Inflammatory macrophage treated with lipopolysaccharide for 1 hour (primary cell): ENCODE measurements at regions not wholly inside any gene's neighbourhood (a gene's known extent, or its start where the extent isn't known, plus 50 kb on each side); places are given as distances from the start of the nearest gene placed in this dataset.

ENCODE experiments used
- DNase-seq, 2 donors: peaks; one replicate each; pipeline ENCODE4 v3.0.0-alpha.2; 2020 to 2022

DNA sequence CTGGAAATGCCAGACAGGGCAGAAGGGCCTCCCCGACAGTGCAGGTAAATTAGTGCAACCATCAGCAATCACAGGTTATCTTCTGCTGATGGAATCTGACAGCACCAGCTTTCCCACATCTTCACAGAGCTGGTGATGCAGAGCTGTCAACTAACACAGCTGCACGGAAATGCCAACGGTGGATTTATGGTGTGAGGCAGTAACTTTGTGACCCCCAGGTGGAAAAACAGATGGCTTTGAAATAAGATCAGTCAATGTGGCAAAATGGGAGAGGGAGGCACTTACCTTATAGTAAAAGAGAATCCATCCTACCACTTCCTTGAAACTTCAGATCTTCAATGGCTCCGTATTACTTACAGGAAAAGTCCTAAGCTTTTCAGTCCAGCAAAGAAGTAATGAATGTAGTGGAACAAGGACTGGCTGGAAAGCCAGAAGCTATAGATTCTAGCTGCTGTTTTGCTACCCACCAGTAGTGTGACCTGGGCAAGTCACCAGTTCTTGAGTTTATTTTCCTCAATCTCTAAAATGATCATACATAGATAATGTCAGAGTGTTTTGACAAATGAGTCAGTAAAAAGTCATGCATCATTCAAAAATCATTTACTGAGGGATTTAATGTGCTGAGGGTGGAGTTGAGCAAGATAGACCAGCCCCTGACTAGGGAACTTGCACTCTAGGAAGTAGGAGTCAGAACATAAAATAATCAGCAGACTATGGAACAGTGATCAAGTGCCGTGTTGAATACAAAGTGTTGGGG lies 245.7 kb upstream of the JUN start:
- peak; percentile 41 to 87 for DNase-seq

DNA sequence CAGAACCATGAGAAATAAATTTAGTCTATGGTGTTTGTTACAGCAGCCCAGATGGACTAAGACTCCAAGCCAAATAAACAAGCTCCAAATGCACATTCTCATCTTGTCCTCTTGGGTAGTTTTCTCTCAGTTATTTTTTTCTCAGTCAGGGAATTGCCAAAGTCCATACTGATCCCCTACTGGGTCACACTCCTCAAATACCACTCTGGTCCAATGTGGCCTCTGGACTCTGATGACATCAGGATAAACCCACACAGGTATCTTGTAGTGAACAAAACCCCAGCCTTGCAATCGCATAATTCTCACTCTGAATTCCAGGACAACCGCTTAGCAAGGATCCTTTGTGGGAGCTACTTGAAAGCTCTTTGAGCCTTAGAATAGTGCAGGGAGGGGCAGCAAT lies 248.4 kb upstream of the JUN start:
- DNase-seq, result no peak

DNA sequence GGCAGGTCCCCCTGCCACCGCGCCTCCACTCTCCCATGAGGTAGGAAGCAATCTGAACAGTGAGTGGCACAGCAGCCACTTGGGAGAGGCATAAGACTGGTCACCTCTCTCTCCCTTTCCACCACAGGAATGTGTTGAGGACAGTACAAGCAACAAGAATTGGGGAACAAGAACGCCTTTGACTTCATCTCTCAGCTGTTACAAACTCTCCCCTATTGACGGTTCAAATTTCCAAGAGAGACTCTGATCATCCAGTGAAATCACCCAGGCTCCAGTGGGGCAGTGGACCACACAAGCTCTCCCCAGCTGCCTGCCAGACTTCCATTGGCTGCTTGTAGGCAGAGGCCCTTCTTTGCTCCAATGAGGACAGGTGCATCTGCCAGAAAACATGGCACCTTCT lies 249.9 kb upstream of the JUN start:
- DNase-seq, result no peak

DNA sequence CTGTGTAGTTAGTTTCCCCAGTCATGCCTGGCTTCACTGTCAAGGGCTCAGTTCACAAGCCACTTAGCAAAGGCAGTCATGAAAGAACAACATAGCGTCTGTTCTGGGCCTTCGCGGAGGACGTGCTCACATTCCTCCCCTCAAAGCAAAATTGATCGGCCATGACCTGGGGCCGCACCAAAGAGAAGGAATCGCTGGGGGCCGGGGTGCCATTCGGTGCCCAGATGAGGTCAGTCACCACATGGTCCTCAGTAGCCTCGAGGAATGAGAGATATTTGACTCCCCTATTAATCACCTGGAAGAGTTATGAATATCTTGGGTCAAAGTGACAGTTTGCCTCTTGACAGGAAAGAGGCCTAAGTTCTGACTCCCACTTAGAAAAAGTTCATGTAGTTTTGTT lies 251.1 kb upstream of the JUN start:
- no peak for DNase-seq

DNA sequence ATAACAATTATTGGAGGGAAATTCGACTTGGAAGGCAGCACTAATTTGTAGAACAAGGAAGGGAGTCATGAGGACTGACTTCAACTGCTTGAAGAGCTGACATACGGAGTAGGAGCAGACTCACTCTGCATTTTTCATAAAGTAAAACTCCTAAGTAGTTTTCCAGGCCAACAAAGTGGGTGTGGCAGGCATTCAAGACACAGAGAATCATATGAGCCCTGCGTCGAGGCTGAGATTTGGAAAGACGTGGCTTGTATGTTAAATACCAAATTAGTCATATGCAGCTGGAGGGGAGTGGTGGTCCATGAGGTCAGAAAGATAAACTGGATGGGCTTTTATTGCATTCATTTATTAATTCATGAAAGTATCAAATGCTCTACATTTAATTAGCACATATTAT lies 255.7 kb upstream of the JUN start:
- DNase-seq, result no peak

DNA sequence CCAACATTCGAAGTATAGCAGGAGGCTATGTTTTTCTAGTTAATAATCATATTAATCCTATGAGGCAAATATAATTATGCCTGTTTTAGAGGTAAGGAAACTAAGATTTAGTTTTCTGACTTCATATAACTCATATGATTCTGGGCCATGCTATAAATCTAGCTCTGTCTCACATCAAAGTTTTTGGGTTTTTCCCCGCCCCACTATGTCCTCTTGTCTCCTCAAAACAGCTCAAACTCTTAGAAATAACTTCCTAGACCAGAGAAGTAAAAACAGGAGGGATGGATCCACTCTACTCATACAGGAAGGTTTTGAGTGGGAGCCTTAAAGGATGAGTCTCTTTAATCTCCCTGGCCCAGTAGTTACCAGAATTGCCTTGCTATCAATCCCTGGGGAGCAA lies 256.4 kb upstream of the FGGY start:
- peak in 1 of 2 donors; percentile 48 for DNase-seq

DNA sequence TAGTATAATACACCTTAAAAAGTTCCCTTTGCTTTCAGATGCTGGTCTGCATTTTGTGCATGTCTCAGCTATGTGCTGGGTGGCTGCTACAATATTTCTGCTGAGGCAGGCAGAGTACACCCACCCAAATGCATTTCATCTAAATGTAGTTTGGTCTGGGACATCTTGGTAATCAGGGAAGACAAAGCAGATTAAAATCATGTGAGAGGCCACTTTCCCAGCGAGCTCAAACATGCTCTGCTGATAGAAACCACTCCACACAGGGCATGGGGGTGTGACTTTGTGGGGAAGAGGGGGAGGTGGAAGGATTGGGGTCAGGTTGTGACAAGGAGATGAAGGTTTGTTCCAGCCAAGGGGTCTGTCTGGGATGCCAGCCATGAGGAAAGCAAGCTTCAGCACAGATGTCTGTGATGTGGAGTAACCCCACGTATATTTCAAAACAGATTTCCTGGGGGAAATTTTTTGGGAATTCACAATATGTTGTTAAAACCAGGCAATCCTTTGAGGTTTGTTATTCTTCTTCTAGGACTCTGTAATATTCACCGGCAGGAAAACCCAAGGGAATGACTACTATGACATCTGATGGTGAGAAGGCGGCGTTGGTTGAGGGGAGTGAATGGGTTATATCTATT lies 255.1 kb upstream of the FGGY start:
- peak; percentile 75 to 95 for DNase-seq

DNA sequence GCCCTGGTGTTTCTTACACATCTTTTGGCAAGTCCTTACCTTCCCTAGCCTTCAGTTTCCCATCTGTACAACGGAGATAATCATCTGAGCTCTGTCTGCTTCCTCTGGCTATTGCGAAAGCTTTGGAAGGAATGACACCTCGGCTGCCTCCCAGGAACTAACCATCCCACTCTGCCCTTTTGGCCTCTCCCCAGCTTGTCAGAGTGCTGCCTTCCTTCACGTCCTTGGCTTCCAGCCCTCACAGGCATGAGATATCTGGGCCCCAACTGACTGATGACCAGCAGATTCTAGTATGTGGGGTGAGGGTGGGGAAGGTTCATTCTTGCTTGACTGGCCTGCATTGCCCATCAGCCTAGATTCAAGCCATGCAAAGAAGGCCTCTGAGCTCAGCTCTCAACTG lies 253.1 kb upstream of the FGGY start:
- DNase-seq, result peak; percentile 41 to 90

DNA sequence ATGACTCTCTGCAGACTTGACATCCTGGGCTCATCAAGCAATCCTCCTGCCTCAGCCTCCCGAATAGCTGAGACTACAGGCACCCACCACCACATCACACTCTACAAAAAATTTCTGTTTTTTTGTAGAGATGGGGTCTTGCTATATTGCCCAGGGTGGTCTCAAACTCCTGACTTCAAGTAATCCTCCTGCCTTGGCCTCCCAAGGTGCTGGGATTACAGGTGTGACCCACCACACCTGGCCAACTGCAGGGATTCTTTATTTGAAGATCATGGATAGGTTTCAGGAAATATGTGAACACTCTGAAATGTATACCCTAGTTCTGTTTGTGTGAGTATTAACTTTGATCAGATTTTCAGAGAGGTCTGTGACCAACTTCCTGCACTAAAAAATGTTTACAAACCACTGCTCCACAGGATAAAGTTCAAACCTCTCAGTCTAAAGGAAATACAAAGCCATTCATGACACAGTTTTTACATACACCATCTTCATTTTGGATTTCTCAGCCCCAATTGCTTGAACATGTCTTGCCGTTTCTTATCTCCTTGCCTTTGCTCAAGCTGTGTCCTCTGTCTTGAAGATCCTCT lies 252.3 kb upstream of the FGGY start:
- DNase-seq, result no peak

DNA sequence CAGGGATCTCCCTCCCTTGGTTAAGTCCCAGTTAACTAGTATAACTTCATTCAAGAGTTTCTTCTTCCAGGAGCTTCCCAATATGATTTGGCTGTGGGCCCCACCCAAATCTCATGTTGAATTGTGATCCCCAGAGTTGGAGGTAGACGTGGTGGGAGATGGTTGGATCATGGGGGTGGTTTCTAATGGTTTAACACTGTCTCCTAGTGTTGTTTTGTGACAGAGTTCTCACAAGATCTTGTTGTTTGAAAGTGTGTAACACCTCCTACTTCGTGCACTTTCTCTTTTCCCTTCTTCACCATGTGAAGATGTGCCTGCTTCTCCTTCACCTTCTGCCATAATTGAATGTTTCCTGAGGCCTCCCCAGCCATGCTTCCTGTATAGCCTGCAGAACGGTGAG lies 251.8 kb upstream of the FGGY start:
- DNase-seq, result no peak

DNA sequence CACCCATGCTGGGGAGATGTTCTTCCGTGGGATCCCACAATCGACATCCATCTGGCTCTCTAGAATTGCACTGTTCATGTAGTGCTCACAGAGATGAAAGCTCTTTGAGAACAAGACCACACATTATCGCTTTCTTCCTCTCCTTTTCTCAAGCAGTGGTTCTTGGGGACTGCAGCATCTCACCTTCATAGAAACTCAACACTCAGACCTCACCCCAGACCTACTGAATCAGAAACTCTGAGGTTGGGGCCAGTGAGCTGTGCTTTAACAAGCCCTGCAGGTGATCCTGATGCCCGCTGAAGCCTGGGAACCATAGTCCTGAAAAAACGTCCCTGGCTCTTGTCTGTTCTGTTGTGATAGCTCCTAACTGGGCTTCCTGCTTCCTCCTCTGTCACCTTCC lies 251.3 kb upstream of the FGGY start:
- DNase-seq, result no peak

DNA sequence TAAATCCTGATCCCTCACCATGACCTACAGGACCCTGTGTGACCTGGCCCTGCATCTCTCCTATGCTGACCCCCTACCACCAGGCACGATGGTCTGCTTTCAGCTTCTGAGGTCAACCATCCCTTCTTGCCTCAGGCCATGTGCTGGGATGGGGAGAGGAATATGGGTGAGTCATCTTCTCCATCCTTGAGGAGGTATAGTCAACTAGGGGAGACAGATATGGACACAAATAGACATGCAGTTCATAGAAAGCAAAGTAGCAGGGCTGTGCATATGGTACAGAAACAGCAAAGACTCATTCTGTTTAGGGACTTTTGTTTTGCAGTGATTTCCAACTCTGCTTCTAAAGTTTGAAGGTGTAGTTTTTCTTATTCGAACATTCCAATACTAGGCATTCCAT lies 250.8 kb upstream of the FGGY start:
- no peak for DNase-seq

DNA sequence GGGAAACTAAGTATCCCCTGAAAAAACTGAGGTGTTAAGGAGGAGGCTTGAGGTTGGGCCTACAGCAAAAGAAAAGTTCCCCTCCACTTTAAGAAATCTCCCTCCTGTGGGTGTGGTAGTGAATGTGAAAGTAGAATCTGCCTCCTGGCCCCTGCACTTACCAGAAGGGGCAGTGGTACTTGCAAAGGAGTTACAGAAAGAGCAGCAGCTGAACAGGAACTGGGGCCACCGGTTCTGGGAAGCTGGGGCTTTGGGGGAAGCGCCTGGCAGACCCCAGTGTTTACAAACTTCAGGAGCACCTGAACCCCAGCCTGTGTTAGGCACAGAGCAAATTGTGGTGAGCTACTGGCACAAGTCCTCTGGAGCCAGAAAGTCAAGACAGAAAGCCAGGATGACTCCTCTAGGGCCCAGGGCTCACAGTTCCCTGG lies 250.2 kb upstream of the FGGY start:
- peak; percentile 36 to 74 for DNase-seq

DNA sequence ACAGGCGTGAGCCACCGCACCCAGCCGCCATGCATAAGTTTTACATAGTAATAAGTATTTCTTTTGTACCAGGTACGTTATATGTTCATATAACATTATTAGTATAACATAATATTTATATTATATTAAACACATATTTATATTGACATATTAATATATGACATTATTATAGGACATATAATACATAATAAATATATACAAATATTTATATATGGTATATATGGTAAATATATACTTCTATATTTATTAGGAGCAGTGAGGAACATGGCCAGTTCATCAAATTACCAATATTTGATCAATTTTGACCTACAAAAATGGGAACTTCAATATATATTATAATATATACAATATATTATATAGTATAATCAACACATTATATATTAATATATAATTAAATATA lies 245.9 kb upstream of the FGGY start:
- DNase-seq, result no peak

DNA sequence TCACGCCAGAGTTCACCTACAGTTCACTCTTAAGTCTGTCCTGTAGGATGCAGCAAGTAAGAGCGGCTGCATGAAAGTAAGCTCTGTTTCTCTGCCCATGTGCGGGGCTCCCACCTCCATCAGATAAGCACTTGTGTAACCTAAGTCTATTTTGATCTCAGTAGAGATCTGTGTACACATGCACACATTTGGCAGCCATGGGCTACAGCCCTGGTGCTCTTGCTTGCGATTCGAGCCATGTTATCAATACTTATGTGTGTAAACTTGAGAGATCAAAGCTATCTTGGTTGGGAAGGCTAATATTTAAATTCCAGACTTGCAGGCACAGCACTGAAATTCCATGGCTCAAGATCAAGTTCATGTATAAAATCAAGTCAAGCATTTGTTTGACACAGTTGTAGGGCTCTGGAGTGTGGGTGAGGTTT lies 244.7 kb upstream of the FGGY start:
- no peak for DNase-seq

DNA sequence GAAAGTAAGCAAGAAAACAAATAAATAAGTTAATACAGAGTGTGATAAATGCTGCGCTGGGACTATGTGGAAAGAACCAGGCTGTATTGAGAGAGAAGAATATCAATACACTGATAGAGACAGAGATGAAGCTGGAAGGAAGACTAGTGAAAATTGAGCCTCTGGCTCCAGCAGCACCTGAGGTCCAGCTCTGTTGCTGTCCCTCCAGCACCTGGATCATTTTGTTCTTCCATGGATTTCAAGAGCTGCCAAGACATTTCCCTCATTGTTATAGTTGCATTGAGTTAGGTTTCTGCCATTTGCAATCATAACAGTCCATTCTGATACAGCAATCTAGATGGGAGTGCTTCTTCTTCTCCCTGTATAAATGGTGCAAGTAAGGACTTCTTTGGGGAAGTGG lies 242.7 kb upstream of the FGGY start:
- no peak for DNase-seq

DNA sequence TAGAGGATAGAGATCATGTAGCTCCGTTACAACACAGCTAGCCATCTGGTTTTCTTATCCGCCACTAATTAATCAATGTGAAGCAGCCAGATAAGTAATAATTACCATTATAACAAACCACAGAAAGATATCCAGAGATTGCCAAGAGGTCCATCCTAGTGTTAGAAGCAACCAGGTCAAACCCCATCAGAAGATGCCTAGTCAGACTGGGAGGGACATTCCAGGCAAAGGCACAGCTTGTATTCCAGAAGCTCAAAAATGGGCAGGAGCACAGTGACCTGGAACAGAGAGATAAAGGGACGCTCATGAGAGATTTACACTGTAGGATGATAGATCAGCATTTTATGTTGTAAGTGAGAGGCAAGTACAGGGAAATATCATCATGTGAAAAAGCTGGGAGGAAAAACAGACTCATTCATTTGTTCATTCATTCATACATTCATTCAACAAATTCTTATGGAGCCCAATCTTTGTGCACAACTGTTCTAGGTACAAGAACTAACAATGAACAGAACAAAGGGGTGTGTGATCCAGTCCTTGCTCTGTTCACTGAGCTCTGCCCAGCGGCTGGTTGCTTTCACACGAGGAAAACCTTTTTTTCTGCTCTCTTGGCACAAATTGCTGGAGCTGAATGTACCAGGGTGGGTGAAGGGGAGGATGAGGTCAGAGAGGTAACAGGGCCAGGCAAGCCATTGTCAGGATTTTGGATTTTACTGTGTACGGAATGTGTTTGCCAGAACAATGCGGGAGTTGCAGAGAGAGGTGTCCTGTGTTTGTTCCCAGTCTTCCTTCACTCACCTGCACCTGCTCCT lies 240.8 kb upstream of the FGGY start:
- DNase-seq, result no peak

DNA sequence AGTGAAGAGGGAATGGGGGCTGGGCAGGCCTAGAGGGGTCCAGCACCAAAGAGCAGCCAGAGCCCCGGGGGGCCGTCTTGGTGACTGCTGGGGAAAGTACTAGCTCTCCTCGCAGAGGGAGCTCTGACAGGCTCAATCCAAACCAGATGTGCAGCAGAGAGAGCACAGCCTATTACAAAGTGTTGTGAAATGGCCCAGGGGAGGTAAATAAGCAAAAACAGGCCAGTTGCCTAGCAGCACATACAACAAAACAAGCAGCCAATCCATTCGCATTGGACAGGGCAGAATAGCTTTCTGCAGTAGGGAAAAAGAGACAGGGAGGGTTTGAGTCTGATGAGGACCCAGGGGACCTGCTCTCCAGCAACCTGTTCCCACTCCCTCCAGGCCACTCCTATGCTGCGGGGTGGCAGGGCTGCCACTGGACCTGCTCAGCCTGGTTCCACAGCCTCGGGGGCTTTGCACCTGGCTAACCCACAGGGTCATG lies 239.6 kb upstream of the FGGY start:
- peak in 1 of 2 donors; percentile 46 for DNase-seq

DNA sequence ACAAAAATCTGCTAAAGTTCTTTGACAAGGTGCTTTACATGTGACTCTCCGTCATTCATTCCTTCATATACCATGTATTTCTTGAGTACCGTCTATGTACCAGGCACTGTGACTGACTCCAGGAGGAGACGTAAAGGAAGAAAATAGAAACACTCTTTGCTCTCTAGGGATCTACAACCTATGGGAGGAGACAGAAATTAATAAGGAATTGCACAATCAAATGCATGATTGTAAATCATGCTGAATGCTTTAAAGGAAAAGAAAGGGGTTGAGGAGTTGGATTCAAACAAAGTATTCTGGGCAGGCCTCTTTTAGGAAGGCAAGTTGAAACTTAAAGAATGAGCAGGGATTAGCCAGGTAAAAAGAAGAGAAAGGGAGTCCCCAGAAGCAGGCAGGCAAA lies 239.1 kb upstream of the FGGY start:
- DNase-seq, result no peak

DNA sequence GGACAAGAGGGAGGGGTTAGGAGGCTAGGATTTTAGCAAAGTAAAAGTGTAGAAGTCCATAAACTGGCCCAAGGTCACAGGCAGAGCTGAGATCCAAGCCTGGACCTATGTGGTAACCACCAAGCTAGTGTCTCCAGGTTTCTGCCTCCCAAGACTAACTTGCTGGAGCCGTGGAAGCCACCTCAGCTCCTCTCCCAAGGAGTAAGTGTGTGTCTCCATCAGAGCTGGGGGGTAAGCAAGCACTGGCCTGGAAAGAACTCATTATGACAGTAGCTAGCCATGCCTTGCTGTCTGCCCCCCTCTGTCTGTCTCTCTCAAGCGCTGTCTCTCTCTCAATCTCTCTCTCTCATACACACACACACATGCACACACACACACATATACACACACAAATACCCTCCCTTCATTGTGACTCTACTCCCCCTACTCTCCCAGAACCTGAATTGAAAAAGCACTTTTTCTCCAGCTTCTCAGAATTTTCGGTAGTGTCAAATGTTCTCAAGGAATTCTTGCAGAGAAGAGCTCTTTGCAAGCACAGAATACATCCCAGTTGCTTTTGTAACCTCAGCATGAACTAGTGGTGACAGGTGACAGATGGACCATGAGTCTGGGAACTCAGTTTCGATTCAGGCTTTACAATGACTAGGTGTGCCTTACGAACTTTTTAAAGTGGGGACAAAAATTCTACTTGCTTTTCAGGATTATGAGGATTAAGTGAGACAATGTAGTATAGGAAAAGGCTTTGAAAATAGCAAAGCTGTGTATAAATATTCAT lies 238.0 kb upstream of the FGGY start:
- DNase-seq, result no peak

DNA sequence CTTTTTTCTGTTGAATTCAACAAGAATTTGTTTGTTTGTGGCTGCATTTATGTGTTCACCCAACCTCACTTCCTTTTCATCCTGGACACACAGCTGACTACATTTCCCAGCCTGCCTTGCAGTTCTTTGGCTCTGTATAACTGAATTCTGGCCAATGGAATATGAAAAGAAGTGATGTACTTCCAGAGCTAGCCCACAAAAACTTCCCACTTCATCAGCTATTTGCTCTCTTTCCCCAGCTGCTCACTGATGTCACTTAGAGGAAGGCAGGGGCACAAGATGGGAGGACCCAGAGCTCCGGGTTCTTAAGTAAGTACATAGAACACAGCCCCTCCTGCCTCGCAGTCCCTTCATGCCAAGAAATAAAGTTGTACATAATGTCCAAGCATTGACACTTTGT lies 235.0 kb upstream of the FGGY start:
- peak; percentile 53 to 69 for DNase-seq

DNA sequence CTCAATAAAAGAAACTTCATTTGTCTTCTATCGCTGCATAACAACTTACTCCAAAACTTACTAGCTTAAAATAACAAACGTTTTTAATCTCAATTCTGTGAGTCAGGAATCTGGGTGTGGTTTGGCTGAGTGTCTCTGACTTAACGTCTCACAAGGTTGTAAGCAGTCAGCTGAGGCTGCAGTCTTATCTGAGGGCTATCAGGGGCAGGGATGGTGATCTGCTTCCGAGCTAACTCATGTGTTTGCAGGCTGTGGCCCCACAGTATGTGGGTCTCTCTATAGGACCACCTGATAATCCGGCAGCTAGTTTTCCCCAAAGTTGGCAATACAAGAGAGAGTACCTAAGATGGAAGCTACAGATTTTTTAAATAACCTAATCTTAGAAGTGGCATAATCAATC lies 234.2 kb upstream of the FGGY start:
- DNase-seq, result no peak

DNA sequence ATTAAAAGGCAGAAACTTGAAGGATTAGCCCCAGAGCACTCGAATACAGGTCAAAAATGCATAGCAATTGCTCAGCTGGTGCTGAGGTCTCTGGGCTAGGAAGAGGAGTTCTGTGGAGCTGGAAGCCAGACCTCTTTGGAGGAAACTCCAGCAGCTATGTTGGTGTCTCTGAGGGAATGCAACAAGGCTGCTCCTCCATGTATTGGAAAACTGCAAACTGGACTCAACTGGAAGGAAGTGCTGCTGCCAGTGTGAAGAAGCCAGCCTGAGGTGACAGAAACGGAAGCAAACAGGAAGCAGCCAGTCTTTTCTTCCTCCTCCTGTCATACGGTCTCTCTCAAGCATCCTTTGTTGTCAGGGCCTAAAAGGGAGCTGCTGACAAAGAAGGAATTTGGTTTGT lies 233.4 kb upstream of the FGGY start:
- DNase-seq, result no peak
